ENCODE measurements at regions not wholly inside any gene's neighbourhood (a gene's known extent, or its start where the extent isn't known, plus 50 kb on each side); places are given as distances from the start of the nearest gene placed in this dataset.

GRCh38 chr14:97002454-97002853 is 205.3 kb downstream of the VRK1 start:
- no peaks in the 10 kb centered on the region for H3K4me1 ChIP-seq
- TF ChIP-seq POLR2AphosphoS5 (IDR thresholded peaks at IDR 0.05) (no peak), CTCF (IDR thresholded peaks at IDR 0.05) (no peak), POLR2A (IDR thresholded peaks at IDR 0.05) (no peak), EP300 (IDR thresholded peaks at IDR 0.05) (no peak)
- H3K9me3 ChIP-seq: no peaks in the 10 kb centered on the region
- DNase-seq (ENCODE audit: low spot score in 2 of 2): no peak
- no peak overlapping the region for H3K4me3 ChIP-seq
- H3K36me3 ChIP-seq: no peaks in the 10 kb centered on the region
- no peak overlapping the region for H3K27ac ChIP-seq
- 88% methylated on average over 7 of the region's 7 CpGs for WGBS
- peaks cover 2% of the 10 kb centered on the region for H3K27me3 ChIP-seq

GRCh38 chr14:97005934-97006333 is 208.8 kb downstream of the VRK1 start:
- TF ChIP-seq POLR2AphosphoS5 (IDR thresholded peaks at IDR 0.05): no peak
- no peak for TF ChIP-seq EP300 (IDR thresholded peaks at IDR 0.05)
- TF ChIP-seq POLR2A (IDR thresholded peaks at IDR 0.05): no peak
- no peak for TF ChIP-seq CTCF (IDR thresholded peaks at IDR 0.05)
- Histone ChIP-seq H3K36me3 (no peaks in the 10 kb centered on the region), H3K4me1 (no peaks in the 10 kb centered on the region), H3K4me3 (no peak overlapping the region), H3K9me3 (no peaks in the 10 kb centered on the region), H3K27me3 (peaks cover 10% of the 10 kb centered on the region), H3K27ac (no peak overlapping the region)
- 75% methylated on average over 7 of the region's 7 CpGs for WGBS
- no peak for DNase-seq (ENCODE audit: low spot score in 2 of 2)

DNA sequence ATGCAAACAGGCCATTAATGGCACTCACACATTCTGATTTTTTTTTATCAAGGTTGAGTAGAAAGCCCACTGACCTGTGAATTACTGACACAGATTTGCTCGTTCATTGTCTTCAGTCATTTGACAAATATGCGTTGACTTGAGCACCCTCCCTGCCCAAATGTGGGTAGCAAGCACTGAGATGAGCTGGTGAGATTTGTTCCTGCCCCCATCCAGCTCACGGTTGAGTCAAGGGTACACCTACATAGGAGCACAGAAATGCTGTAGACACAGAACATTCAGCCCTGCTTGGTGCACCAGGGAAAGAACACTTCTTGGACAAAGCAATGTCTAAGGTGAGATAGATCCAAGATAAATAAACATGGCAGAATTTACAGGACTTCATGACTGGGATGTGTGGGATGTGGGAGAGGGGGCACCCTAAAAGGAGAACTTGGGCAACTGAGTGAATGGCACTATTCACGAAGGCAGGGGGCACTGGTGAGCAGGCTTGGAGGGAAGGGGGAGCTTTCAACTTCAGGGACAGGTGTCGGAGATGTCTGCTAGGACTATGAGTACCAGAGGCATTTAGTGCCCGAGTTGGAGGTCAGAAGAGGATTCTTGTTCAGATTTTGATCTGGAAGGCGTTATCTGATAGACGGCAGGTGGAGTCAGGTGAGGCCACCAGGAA is 213.4 kb downstream of the VRK1 start:
- H3K9me3 ChIP-seq: no peaks in the 10 kb centered on the region
- H3K27ac ChIP-seq: no peak overlapping the region
- H3K36me3 ChIP-seq: no peaks in the 10 kb centered on the region
- TF ChIP-seq POLR2AphosphoS5 (IDR thresholded peaks at IDR 0.05): no peak
- no peaks in the 10 kb centered on the region for H3K4me1 ChIP-seq
- H3K4me3 ChIP-seq: no peak overlapping the region
- WGBS: 62% methylated on average over 8 of the region's 8 CpGs
- peaks cover 13% of the 10 kb centered on the region for H3K27me3 ChIP-seq
- no peak for DNase-seq (ENCODE audit: low spot score in 2 of 2)

GRCh38 chr14:97013878-97014277 is 216.7 kb downstream of the VRK1 start:
- no peak for DNase-seq (ENCODE audit: low spot score in 2 of 2)
- Histone ChIP-seq H3K4me3 (no peak overlapping the region), H3K27me3 (peaks cover 3% of the 10 kb centered on the region), H3K27ac (no peak overlapping the region), H3K4me1 (no peaks in the 10 kb centered on the region), H3K9me3 (peaks cover 9% of the 10 kb centered on the region), H3K36me3 (no peaks in the 10 kb centered on the region)
- whole genome bisulfite sequencing: 63% methylated on average over 7 of the region's 7 CpGs
- no peak for TF ChIP-seq POLR2AphosphoS5 (IDR thresholded peaks at IDR 0.05)
- TF ChIP-seq EP300 (IDR thresholded peaks at IDR 0.05): no peak
- no peak for TF ChIP-seq POLR2A (IDR thresholded peaks at IDR 0.05)
- no peak for TF ChIP-seq CTCF (IDR thresholded peaks at IDR 0.05)

- no peaks in the 10 kb centered on the region for H3K4me1 ChIP-seq
- TF ChIP-seq CTCF (IDR thresholded peaks at IDR 0.05) (no peak), POLR2AphosphoS5 (IDR thresholded peaks at IDR 0.05) (no peak), POLR2A (IDR thresholded peaks at IDR 0.05) (no peak), EP300 (IDR thresholded peaks at IDR 0.05) (no peak)
- 74% methylated on average over 4 of the region's 4 CpGs for WGBS
- no peak for DNase-seq (ENCODE audit: low spot score in 2 of 2)
- peaks cover 15% of the 10 kb centered on the region for H3K27me3 ChIP-seq
- H3K27ac ChIP-seq: no peak overlapping the region
- H3K4me3 ChIP-seq: no peak overlapping the region
- no peaks in the 10 kb centered on the region for H3K36me3 ChIP-seq
- peaks cover 9% of the 10 kb centered on the region for H3K9me3 ChIP-seq
Observed at GRCh38 chr14:97021001-97021400, 223.8 kb downstream of the VRK1 start.

Measured in suprapubic skin (tissue), 4 donors.